ENCODE measurements at regions not wholly inside any gene's neighbourhood (a gene's known extent, or its start where the extent isn't known, plus 50 kb on each side); places are given as distances from the start of the nearest gene placed in this dataset.
"Not testable (repeated sequence)": the region's sequence is repeated elsewhere in the genome, so short reads cannot be mapped to it uniquely, and the experiment has no call there.

DNA sequence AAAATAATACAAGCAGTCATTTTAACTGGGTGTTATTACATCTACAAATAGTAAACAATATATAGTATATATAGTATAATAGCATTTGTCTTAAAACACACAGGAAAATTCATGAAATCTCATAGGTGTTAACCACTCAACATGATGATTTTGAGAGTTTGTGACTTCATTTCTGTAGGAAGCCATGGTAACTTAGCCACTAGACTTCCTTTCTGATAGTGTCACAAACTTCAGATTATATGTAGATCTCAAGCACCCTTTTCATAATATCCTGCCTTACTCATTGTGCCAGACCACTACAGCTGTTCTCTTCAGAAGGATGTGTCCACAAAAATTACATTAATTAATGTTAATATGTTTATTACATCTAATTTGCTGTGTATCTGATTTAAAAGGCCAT lies 1250.6 kb downstream of the ADGRL3 start:
- H3K9me3 ChIP-seq = no peaks in the 10 kb centered on the region
- H3K27me3 ChIP-seq = no peaks in the 10 kb centered on the region
- no peak overlapping the region for H3K4me3 ChIP-seq
- H3K36me3 ChIP-seq = no peaks in the 10 kb centered on the region
- no peak for DNase-seq
- H3K27ac ChIP-seq = no peak overlapping the region
- TF ChIP-seq, protein P1, sequence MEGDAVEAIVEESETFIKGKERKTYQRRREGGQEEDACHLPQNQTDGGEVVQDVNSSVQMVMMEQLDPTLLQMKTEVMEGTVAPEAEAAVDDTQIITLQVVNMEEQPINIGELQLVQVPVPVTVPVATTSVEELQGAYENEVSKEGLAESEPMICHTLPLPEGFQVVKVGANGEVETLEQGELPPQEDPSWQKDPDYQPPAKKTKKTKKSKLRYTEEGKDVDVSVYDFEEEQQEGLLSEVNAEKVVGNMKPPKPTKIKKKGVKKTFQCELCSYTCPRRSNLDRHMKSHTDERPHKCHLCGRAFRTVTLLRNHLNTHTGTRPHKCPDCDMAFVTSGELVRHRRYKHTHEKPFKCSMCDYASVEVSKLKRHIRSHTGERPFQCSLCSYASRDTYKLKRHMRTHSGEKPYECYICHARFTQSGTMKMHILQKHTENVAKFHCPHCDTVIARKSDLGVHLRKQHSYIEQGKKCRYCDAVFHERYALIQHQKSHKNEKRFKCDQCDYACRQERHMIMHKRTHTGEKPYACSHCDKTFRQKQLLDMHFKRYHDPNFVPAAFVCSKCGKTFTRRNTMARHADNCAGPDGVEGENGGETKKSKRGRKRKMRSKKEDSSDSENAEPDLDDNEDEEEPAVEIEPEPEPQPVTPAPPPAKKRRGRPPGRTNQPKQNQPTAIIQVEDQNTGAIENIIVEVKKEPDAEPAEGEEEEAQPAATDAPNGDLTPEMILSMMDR (IDR thresholded peaks at IDR 0.05) = no peak
- H3K4me1 ChIP-seq = no peaks in the 10 kb centered on the region
- intact Hi-C loops (cut with DNase I; ENCODE audit: low total_unique reads) = no loop called here

DNA sequence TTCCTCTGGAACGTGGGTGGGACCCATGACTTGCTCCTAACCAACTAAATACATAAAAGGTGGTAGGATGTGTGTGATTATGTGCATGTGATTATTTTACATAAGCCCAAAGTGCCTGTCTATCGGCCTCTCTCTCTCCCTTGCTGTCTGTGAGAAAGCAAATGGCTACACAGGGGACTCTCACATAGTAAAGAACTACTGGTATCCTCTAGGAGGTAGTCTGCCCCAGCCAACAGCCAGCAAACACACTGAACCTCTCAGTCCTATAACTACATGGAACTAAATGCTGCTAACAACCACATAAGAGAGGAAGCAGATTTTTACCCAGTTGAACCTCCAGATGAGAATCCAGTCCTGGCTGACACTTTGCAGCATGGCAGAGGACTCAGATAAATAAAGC lies 1249.4 kb downstream of the ADGRL3 start:
- Histone ChIP-seq H3K36me3 (no peaks in the 10 kb centered on the region), H3K27me3 (no peaks in the 10 kb centered on the region), H3K9me3 (no peaks in the 10 kb centered on the region), H3K4me1 (no peaks in the 10 kb centered on the region), H3K4me3 (no peak overlapping the region), H3K27ac (no peak overlapping the region)
- TF ChIP-seq, protein P1 (IDR thresholded peaks at IDR 0.05) = no peak
- DNase-seq = no peak
- intact Hi-C loops (cut with DNase I; ENCODE audit: low total_unique reads) = no loop called here

DNA sequence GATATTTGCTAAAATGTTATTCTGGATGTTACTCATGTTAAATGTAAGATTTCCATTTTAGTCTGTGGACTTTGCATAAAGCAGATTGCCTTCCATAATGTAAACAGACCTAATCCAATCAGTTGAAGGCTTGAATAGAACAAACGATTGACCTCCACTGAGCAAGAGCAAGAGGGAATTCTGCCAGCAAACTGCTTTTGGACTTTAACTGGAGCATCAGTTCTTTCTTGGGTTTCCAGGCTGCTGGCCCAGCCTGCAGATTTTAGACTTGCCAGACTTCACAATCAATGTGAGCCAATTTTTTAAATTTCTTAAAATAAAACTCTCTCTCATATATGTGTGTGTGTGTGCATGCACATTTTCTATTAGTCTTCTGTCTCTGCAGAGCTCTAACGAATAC lies 1248.8 kb downstream of the ADGRL3 start:
- intact Hi-C loops (cut with DNase I; ENCODE audit: low total_unique reads) = no loop called here
- H3K9me3 ChIP-seq = no peaks in the 10 kb centered on the region
- TF ChIP-seq, protein P1 (IDR thresholded peaks at IDR 0.05) = no peak
- H3K4me3 ChIP-seq = no peak overlapping the region
- H3K27ac ChIP-seq = no peak overlapping the region
- no peaks in the 10 kb centered on the region for H3K27me3 ChIP-seq
- DNase-seq = no peak
- H3K4me1 ChIP-seq = no peaks in the 10 kb centered on the region
- no peaks in the 10 kb centered on the region for H3K36me3 ChIP-seq

DNA sequence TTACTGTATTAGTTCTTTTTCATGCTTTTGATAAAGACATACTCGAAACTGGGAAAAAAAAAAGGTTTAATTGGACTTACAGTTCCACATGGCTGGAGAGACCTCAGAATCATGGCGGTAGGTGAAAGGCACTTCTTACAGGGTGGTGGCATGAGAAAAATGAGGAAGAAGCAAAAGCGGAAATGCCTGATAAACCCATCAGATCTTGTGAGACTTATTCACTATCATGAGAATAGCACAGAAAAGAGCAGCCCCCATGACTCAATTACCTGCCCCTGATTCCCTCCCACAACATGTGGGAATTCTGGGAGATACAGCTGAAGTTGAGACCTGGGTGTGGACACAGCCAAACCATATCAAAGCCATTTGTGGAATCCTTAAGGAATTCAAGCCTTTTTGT lies 1238.9 kb downstream of the ADGRL3 start:
- Histone ChIP-seq H3K27me3 (no peaks in the 10 kb centered on the region), H3K9me3 (no peaks in the 10 kb centered on the region), H3K4me1 (peaks cover 0 to 15% (median 4%) of the 10 kb centered on the region in 4 donors), H3K4me3 (no peak overlapping the region), H3K27ac (no peak overlapping the region), H3K36me3 (no peaks in the 10 kb centered on the region)
- intact Hi-C loops (cut with DNase I; ENCODE audit: low total_unique reads) = no loop called here
- DNase-seq = no peak
- TF ChIP-seq, protein P1 (IDR thresholded peaks at IDR 0.05) = no peak

DNA sequence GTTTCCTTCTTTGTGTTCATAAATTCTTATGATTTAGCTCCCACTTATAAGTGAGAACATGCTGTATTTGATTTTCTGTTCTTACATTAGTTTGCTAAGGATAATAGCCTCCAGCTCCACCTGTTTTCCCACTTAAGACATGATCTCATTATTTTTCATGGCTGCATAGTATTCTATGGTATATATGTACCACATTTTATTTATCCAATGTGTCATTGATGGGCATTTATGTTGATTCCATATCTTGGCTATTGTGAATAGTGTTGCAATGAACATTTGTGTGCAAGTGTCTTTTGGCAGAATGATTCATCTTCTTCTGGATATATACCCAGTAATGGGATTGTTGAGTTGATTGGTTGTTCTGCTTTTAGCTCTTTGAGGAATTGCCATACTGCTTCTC lies 1234.8 kb downstream of the ADGRL3 start:
- peaks cover 0 to 11% (median 3%) of the 10 kb centered on the region in 4 donors for H3K4me1 ChIP-seq
- TF ChIP-seq, protein P1 (IDR thresholded peaks at IDR 0.05) = no peak
- no peaks in the 10 kb centered on the region for H3K36me3 ChIP-seq

DNA sequence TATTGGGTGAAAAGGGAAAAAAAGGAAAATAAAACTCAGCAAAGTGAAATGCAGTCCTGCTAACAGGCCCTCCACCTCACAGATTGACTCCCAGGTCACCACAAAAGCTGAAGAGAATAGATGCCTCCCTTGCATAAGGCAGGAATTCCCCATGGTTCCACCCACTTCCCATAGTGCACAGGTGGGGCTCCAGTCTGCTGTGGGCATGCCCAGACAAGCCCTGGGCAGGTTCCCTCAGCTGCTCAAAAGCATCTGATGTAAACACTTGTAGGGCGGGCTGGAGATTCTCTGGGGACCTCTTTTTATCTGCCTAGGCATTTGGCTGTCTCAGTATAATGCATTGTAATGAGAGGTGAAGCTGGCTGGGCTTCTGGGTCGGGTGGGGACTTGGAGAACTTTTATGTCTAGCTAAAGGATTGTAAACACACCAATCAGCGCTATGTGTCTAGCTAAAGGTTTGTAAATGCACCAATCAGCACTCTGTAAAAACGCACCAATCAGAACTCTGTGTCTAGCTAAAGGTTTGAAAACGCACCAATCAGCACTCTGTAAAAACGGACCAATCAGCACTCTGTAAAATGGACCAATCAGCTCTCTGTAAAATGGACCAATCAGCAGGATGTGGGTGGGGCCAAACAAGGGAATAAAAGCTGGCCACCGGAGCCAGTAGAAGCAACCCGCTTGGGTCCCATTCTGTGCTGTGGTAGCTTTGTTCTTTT lies 1231.5 kb downstream of the ADGRL3 start:
- H3K4me3 ChIP-seq; intact Hi-C loops (cut with DNase I; ENCODE audit: low total_unique reads); DNase-seq; H3K9me3 ChIP-seq; H3K27ac ChIP-seq; H3K36me3 ChIP-seq; H3K4me1 ChIP-seq; H3K27me3 ChIP-seq: not testable (repeated sequence)

More for the DNA sequence above, 1234.8 kb downstream of the ADGRL3 start:
- no peaks in the 10 kb centered on the region for H3K9me3 ChIP-seq
- H3K27ac ChIP-seq = no peak overlapping the region
- no peaks in the 10 kb centered on the region for H3K27me3 ChIP-seq
- DNase-seq = no peak
- H3K4me3 ChIP-seq = no peak overlapping the region
- intact Hi-C loops (cut with DNase I; ENCODE audit: low total_unique reads) = no loop called here

Measured in tibial artery (tissue), 4 donors.